K562 (cell line): ENCODE measurements at regions not wholly inside any gene's neighbourhood (a gene's known extent, or its start where the extent isn't known, plus 50 kb on each side); places are given as distances from the start of the nearest gene placed in this dataset.
A peak's percentile ranks its signal among the peaks of the same experiment; 100 is the strongest.

Source experiments
- ATAC-seq: fragments of 200-7000 bp; cut with Tn5 transposase; 3 replicates; pipeline ENCODE4 v1.9.1; 2020; ENCODE audit warnings: moderate library complexity
- BruUV-seq: library from RNA; stranded (reverse); fragments of 400-500 nt; replicated peaks from 2 replicates; lab custom pipeline; 2021; lab: Mats Ljungman, UMichigan
- CTCF ChIA-PET: fragments of 300-600 bp; formaldehyde crosslinking; extraction: SDS; loops from one replicate; lab custom pipeline; 2021; ENCODE audit warnings: low intra/inter-chr PET ratio; lab: Yijun Ruan, JAX
- POLR2A ChIA-PET: fragments of 300-600, 350-650 bp; sonication (Branson Sonifier 250); formaldehyde crosslinking; extraction: SDS; loops from one replicate; lab custom pipeline; 2021; ENCODE audit warnings: antibody characterized with exemption, inconsistent platforms; lab: Yijun Ruan, JAX
- DNase-seq, 4 experiments: peaks; one replicate each; pipeline versions ENCODE4 v3.0.0 to v3.0.0-alpha.2; 2011 to 2018; ENCODE audit warnings: low spot score in 3 of 4, mixed read lengths in 3 of 4; ENCODE audit errors: extremely low read depth in 1 of 4
- FAIRE-seq: peaks from 2 replicates; lab custom pipeline; 2011; peaks lifted over from hg19 to GRCh38; lab: Jason Lieb, UNC
- H2AFZ ChIP-seq: 2 replicates; pipeline ENCODE4 v1.6.0; 2011; ENCODE audit warnings: low read depth, low read length, control low read depth, inconsistent platforms
- H3K27ac ChIP-seq: fragments of 200-600 bp; 3 replicates; pipeline ENCODE4 v1.8.0; 2011; ENCODE audit warnings: low read depth, mild to moderate bottlenecking, control low read depth, inconsistent platforms, low read length, moderate library complexity, mixed read lengths; ENCODE audit errors: extremely low read depth
- H3K27me3 ChIP-seq, 2 experiments: fragments of 300-600 bp in 1 of 2; 2 replicates in 1 of 2; 3 replicates in 1 of 2; pipeline versions ENCODE4 v1.6.0 to v1.8.0; 2011; ENCODE audit warnings: inconsistent platforms in 2 of 2, low read length in 2 of 2, mild to moderate bottlenecking in 1 of 2, mixed read lengths in 1 of 2, moderate library complexity in 1 of 2; ENCODE audit not compliant: control insufficient read depth in 2 of 2, insufficient read depth in 2 of 2
- H3K36me3 ChIP-seq: fragments of 300-600 bp; 3 replicates; pipeline ENCODE4 v1.8.0; 2011; ENCODE audit warnings: mild to moderate bottlenecking, low read length, inconsistent platforms; ENCODE audit not compliant: control insufficient read depth, insufficient read depth
- H3K4me1 ChIP-seq, 2 experiments: fragments of 200-600 bp in 1 of 2; replicated peaks in 1 of 2; 2 replicates in 1 of 2; 3 replicates in 1 of 2; pipeline versions ENCODE4 v1.5.1 to v1.8.0; 2011; ENCODE audit warnings: inconsistent platforms in 2 of 2, low read length in 2 of 2, mild to moderate bottlenecking in 1 of 2, mixed read lengths in 1 of 2, moderate library complexity in 1 of 2; ENCODE audit not compliant: control insufficient read depth in 2 of 2, insufficient read depth in 2 of 2
- H3K4me2 ChIP-seq: 2 replicates; pipeline ENCODE4 v1.6.1; 2011; ENCODE audit warnings: low read length, control low read depth, inconsistent platforms, mixed read lengths; ENCODE audit not compliant: insufficient read depth
- H3K4me3 ChIP-seq: fragments of 200-600 bp; sonication (generic), shearing (Covaris generic); 2 replicates; pipeline ENCODE4 v1.5.1; 2016; ENCODE audit warnings: control low read depth, inconsistent platforms
- H3K79me2 ChIP-seq: fragments of 200-600 bp; 3 replicates; pipeline ENCODE4 v1.8.0; 2011; ENCODE audit warnings: low read length, inconsistent platforms; ENCODE audit not compliant: control insufficient read depth, insufficient read depth
- H3K9ac ChIP-seq, 2 experiments: 2 replicates each; pipeline versions ENCODE4 v1.6.0 to v1.6.1; 2011; ENCODE audit warnings: low read depth in 2 of 2, low read length in 2 of 2, control low read depth in 1 of 2, inconsistent platforms in 1 of 2, mild to moderate bottlenecking in 1 of 2, mixed read lengths in 1 of 2; ENCODE audit not compliant: insufficient read depth in 1 of 2
- H3K9me1 ChIP-seq: one replicate; pipeline ENCODE4 v1.6.0; 2011; ENCODE audit warnings: inconsistent platforms, mild to moderate bottlenecking, low read length, moderate library complexity; ENCODE audit not compliant: control insufficient read depth, insufficient read depth
- H3K9me3 ChIP-seq: replicated peaks from 2 replicates; pipeline ENCODE4 v1.5.1; 2011; ENCODE audit warnings: low read depth, low read length, inconsistent platforms; ENCODE audit not compliant: control insufficient read depth, insufficient read depth
- H4K20me1 ChIP-seq: replicated peaks from 2 replicates; pipeline ENCODE4 v1.6.1; 2011; ENCODE audit warnings: low read length, inconsistent platforms, mixed read lengths; ENCODE audit not compliant: control insufficient read depth, insufficient read depth
- CBX2 ChIP-seq: fragments of 200-600 bp; sonication (generic); IDR thresholded peaks from one replicate; pipeline ENCODE4 v1.6.1; 2012; ENCODE audit warnings: mild to moderate bottlenecking, low read length, inconsistent platforms; ENCODE audit not compliant: insufficient read depth, poor library complexity, severe bottlenecking
- KDM1A ChIP-seq, 2 experiments: fragments of 450-650 bp; IDR thresholded peaks; 2 replicates each; pipeline ENCODE4 v1.6.1; 2016; ENCODE audit warnings: mild to moderate bottlenecking in 2 of 2
- NFATC3 ChIP-seq: fragments of 450-650 bp; IDR thresholded peaks from 2 replicates; pipeline ENCODE4 v1.6.1; 2017; ENCODE audit warnings: mild to moderate bottlenecking
- PHB ChIP-seq: fragments of 250-450 bp; sonication (Bioruptor Pico); IDR thresholded peaks from 2 replicates; pipeline ENCODE4 v1.5.0; 2021
- POLR3A ChIP-seq: IDR thresholded peaks from 2 replicates; pipeline ENCODE4 v1.6.1; 2011; ENCODE audit warnings: borderline replicate concordance, mild to moderate bottlenecking, moderate library complexity; ENCODE audit not compliant: insufficient read length, insufficient read depth; ENCODE audit errors: extremely low read depth
- POU5F1 ChIP-seq: fragments of 150-350 bp; IDR thresholded peaks from 2 replicates; pipeline ENCODE4 v1.6.1; 2014; ENCODE audit warnings: borderline replicate concordance, low read length, low read depth, mild to moderate bottlenecking; ENCODE audit not compliant: partially characterized antibody
- SRSF9 ChIP-seq: fragments of 200-400 bp; formaldehyde crosslinking; IDR thresholded peaks from 2 replicates; pipeline ENCODE4 v1.6.1; 2017; ENCODE audit warnings: low read depth, low read length, borderline replicate concordance
- ZFPM2 ChIP-seq: fragments of 250-450 bp; sonication (Bioruptor Pico); IDR thresholded peaks from 2 replicates; pipeline ENCODE4 v1.5.1; 2022; ENCODE audit warnings: mild to moderate bottlenecking
- ZNF174 ChIP-seq: fragments of 250-450 bp; sonication (Bioruptor Pico); IDR thresholded peaks from 2 replicates; pipeline ENCODE4 v1.4.0; 2020; ENCODE audit warnings: mild to moderate bottlenecking
- ZNF436 ChIP-seq: fragments of 250-450, 450-650 bp; sonication (Bioruptor Pico); formaldehyde crosslinking; IDR thresholded peaks from 2 replicates; pipeline ENCODE4 v1.7.0; 2020; ENCODE audit warnings: mild to moderate bottlenecking
- WGBS: fragments of 100-300 bp; shearing (Covaris generic); methylation state at CpG from one replicate; pipeline ENCODE4 v1.1.6; 2016; ENCODE audit warnings: low coverage, mixed read lengths; ENCODE audit not compliant: insufficient coverage; ENCODE audit errors: missing lambda C conversion rate; 5-methylcytosine and 5-hydroxymethylcytosine counted together
- in situ Hi-C: fragments of 300-500 bp; cut with MboI; formaldehyde crosslinking; loops from 4 replicates; pipeline ENCODE4 v1.15.0; 2018; ENCODE audit warnings: inconsistent platforms, mixed read lengths
- intact Hi-C: fragments of 100-400 bp; cut with micrococcal nuclease; formaldehyde crosslinking; loops from 2 replicates; pipeline ENCODE4 v1.14.2; 2022

DNA sequence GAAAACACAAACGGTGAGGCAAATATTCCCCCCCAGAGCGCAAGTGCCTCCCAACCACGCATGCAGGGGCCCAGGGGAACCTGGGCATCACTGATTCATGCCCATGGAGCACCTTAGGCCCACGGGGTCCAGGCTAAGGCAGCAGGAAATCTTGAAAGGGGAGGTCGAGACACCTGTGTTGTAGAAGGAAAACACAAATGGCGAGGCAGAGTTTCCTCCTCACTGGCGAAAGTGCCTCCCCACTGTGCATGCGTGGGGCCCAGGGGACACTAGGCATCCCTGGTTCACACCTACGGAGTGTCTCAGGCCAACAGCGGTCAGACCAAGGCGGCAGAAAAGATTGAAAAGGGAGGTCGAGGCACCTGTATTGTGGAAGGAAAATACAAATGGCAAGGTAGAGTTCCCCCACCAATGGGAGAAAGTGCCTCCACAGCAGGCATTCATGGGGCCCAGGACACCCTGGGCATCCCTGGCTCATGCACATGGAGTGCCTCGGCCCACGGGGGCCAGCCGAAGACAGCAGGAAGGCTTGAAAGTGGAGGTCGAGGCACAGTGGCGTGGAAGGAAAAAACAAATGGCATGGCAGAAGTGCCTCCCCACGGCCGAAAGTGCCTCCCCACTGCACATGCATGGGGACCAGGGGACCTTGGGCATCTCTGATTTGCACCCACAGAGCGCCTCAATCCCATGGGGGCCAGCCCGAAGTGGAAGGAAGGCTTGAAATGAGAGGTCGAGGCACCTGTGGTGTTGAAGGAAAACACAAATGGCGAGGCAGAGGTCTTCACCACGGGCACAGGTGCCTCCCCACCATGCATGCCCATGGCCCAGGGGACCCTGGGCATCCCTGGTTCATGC, 368.8 kb downstream of the ALG10 start:
- Histone ChIP-seq H3K4me2 (peak overlapping the region; percentile 65), H3K4me3 (no peak overlapping the region), H3K27me3 (peaks cover 0 to 69% of the 10 kb centered on the region in 2 experiments; a peak in 2 of 5 replicates), H3K4me1 (peaks cover 0 to 10% of the 10 kb centered on the region in 2 experiments; a peak in 3 of 5 replicates), H3K27ac (no peak overlapping the region), H4K20me1 (no peaks in the 10 kb centered on the region), H3K9me3 (no peaks in the 10 kb centered on the region), H3K79me2 (no peaks in the 10 kb centered on the region), H3K9me1 (no peaks in the 10 kb centered on the region), H3K9ac (peak overlapping the region in 1 of 2 experiments; percentile 74; a peak in 1 of 4 replicates), H3K36me3 (no peaks in the 10 kb centered on the region), H2AFZ (peak overlapping the region; percentile 89)
- no peak for ATAC-seq
- ChIA-PET CTCF (no interaction called here), POLR2A (no interaction called here)
- in situ Hi-C loops (no loop called here), intact Hi-C loops (no loop called here)
- TF ChIP-seq ZFPM2 (CRISPR knock-in tag) (no peak), KDM1A (IDR thresholded peaks at IDR 0.05) (no peak), CBX2 (no peak), SRSF9 (no peak), ZNF174 (CRISPR knock-in tag) (no peak), POLR3A (no peak), ZNF436 (no peak), NFATC3 (no peak), POU5F1 (no peak), PHB (CRISPR knock-in tag) (no peak)
- 3% methylated on average over 23 of the region's 24 CpGs for WGBS
- BruUV-seq, result no TSS peak
- no peak for DNase-seq
- no peak for FAIRE-seq
